ENCODE measurements at regions not wholly inside any gene's neighbourhood (a gene's known extent, or its start where the extent isn't known, plus 50 kb on each side); places are given as distances from the start of the nearest gene placed in this dataset.

DNA sequence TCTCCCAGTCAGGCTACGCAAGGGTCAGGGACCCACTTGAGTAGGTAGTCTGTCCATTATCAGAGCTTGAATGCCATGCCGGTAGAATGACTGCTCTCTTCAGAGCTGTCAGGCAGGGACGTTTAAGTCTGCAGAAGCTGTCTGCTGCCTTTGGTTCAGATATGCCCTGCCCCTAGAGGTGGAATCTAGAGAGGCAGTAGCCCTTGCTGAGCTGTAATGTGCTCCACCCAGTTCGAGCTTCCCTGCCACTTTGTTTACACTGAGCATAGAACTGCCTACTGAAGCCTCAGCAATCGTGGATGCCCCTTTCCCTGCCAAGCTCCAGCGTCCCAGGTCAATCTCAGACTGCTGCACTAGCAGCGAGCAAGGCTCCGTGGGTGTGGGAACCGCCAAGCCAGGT lies 57.5 kb upstream of the SETMAR start:
- ChIA-PET POLR2A (no interaction called here), CTCF (ENCODE audit: unreplicated experiment) (no interaction called here)

DNA sequence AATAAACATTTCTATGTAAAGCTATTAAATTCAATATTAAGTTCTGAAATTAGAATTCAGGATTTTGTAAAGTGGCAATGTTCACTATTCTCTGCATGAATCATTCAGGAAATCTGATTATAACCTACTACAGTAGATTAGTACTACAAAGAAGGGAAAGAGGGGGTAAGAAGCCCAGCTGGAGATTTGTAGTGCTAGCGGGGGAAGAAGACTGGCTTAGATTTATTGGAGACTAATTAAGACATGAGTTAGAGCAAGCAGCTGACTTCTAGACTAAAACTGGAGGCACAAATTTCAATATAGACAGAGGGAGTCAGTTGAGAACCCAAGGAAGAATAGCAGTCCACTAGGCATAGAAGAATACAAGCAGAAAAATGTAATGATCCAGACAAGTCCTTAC lies 55.8 kb upstream of the SETMAR start:
- TF ChIP-seq, protein P1, sequence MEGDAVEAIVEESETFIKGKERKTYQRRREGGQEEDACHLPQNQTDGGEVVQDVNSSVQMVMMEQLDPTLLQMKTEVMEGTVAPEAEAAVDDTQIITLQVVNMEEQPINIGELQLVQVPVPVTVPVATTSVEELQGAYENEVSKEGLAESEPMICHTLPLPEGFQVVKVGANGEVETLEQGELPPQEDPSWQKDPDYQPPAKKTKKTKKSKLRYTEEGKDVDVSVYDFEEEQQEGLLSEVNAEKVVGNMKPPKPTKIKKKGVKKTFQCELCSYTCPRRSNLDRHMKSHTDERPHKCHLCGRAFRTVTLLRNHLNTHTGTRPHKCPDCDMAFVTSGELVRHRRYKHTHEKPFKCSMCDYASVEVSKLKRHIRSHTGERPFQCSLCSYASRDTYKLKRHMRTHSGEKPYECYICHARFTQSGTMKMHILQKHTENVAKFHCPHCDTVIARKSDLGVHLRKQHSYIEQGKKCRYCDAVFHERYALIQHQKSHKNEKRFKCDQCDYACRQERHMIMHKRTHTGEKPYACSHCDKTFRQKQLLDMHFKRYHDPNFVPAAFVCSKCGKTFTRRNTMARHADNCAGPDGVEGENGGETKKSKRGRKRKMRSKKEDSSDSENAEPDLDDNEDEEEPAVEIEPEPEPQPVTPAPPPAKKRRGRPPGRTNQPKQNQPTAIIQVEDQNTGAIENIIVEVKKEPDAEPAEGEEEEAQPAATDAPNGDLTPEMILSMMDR (conservative IDR thresholded peaks at IDR 0.05; ENCODE audit: low read length) = no peak
- no peak for TF ChIP-seq EZH2phosphoT487 (IDR thresholded peaks at IDR 0.05; ENCODE audit: borderline replicate concordance, low read depth, low read length)
- H3K4me1 ChIP-seq (ENCODE audit: insufficient read depth, low read length, poor library complexity, severe bottlenecking) = no peaks in the 10 kb centered on the region
- no peaks in the 10 kb centered on the region for H3K79me2 ChIP-seq (ENCODE audit: insufficient read depth, low read depth, low read length)
- POLR2A ChIA-PET = interaction anchor here (0.6 to 0.7 kb wide), 2 partner anchors 519 to 763 kb away, joined by 3 to 4 read pairs; no protein-coding TSS in a partner anchor
- no TSS peak for BruUV-seq (replicated peaks)
- no peak overlapping the region for H3K4me2 ChIP-seq (ENCODE audit: low read length)
- H3K4me3 ChIP-seq (ENCODE audit: low read depth, low read length, poor library complexity, severe bottlenecking) = no peak overlapping the region
- intact Hi-C loops (cut with micrococcal nuclease; ENCODE audit: unreplicated experiment) = no loop called here
- H3K9me3 ChIP-seq (ENCODE audit: low read length) = no peaks in the 10 kb centered on the region
- CTCF ChIA-PET (ENCODE audit: unreplicated experiment) = no interaction called here
- no peak overlapping the region for H3K27ac ChIP-seq (ENCODE audit: low read depth, low read length, poor library complexity, severe bottlenecking)
- H2AFZ ChIP-seq (ENCODE audit: low read length) = no peak overlapping the region
- H3K9me2 ChIP-seq (ENCODE audit: insufficient read depth, low read length) = no peaks in the 10 kb centered on the region
- H4K20me1 ChIP-seq (ENCODE audit: insufficient read depth, low read length) = no peaks in the 10 kb centered on the region
- H3K36me3 ChIP-seq (ENCODE audit: insufficient read depth, low read length) = no peaks in the 10 kb centered on the region
- no peak for DNase-seq (ENCODE audit: low spot score)

More for the DNA sequence above, 57.5 kb upstream of the SETMAR start:
- intact Hi-C loops (cut with micrococcal nuclease; ENCODE audit: unreplicated experiment) = no loop called here
- Histone ChIP-seq H3K79me2 (ENCODE audit: insufficient read depth, low read depth, low read length) (no peaks in the 10 kb centered on the region), H2AFZ (ENCODE audit: low read length) (no peak overlapping the region), H3K4me3 (ENCODE audit: low read depth, low read length, poor library complexity, severe bottlenecking) (no peak overlapping the region), H4K20me1 (ENCODE audit: insufficient read depth, low read length) (no peaks in the 10 kb centered on the region), H3K27ac (ENCODE audit: low read depth, low read length, poor library complexity, severe bottlenecking) (no peak overlapping the region), H3K36me3 (ENCODE audit: insufficient read depth, low read length) (no peaks in the 10 kb centered on the region), H3K9me3 (ENCODE audit: low read length) (no peaks in the 10 kb centered on the region), H3K4me2 (ENCODE audit: low read length) (no peak overlapping the region), H3K9me2 (ENCODE audit: insufficient read depth, low read length) (no peaks in the 10 kb centered on the region), H3K4me1 (ENCODE audit: insufficient read depth, low read length, poor library complexity, severe bottlenecking) (no peaks in the 10 kb centered on the region)
- DNase-seq (ENCODE audit: low spot score) = no peak
- no TSS peak for BruUV-seq (replicated peaks)
- TF ChIP-seq, protein P1 (conservative IDR thresholded peaks at IDR 0.05; ENCODE audit: low read length) = no peak
- no peak for TF ChIP-seq EZH2phosphoT487 (IDR thresholded peaks at IDR 0.05; ENCODE audit: borderline replicate concordance, low read depth, low read length)

DNA sequence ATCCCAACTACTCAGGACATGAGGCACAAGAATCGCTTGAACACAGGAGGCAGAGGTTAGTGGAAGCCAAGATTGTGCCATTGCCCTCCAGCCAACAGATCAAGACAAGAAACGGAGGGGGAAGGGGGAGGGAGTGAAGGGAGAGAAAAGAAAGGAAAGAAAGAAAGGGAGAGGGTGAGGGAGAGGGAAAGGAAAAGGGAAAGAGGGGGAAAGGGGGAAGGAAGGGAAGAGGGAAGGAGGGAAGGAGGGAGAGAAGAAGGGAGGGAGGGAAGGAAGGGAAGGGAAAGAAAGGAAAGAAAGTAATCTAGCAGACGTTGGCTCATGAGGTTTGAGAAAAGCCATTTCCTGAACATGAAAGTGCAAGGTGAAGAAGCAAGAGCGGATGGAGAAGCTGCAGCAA lies 53.1 kb upstream of the SETMAR start:
- no peak overlapping the region for H2AFZ ChIP-seq (ENCODE audit: low read length)
- BruUV-seq (replicated peaks) = no TSS peak
- no peak overlapping the region for H3K4me2 ChIP-seq (ENCODE audit: low read length)
- H3K27ac ChIP-seq (ENCODE audit: low read depth, low read length, poor library complexity, severe bottlenecking) = no peak overlapping the region
- ChIA-PET CTCF (ENCODE audit: unreplicated experiment) (no interaction called here), POLR2A (no interaction called here)
- H3K79me2 ChIP-seq (ENCODE audit: insufficient read depth, low read depth, low read length) = no peaks in the 10 kb centered on the region
- H3K4me1 ChIP-seq (ENCODE audit: insufficient read depth, low read length, poor library complexity, severe bottlenecking) = no peaks in the 10 kb centered on the region
- intact Hi-C loops (cut with micrococcal nuclease; ENCODE audit: unreplicated experiment) = no loop called here
- H4K20me1 ChIP-seq (ENCODE audit: insufficient read depth, low read length) = no peaks in the 10 kb centered on the region
- TF ChIP-seq EZH2phosphoT487 (IDR thresholded peaks at IDR 0.05; ENCODE audit: borderline replicate concordance, low read depth, low read length) = no peak
- TF ChIP-seq, protein P1 (conservative IDR thresholded peaks at IDR 0.05; ENCODE audit: low read length) = no peak
- no peak overlapping the region for H3K4me3 ChIP-seq (ENCODE audit: low read depth, low read length, poor library complexity, severe bottlenecking)
- H3K9me2 ChIP-seq (ENCODE audit: insufficient read depth, low read length) = no peaks in the 10 kb centered on the region
- no peaks in the 10 kb centered on the region for H3K9me3 ChIP-seq (ENCODE audit: low read length)
- DNase-seq (ENCODE audit: low spot score) = no peak
- no peaks in the 10 kb centered on the region for H3K36me3 ChIP-seq (ENCODE audit: insufficient read depth, low read length)
